ENCODE measurements at regions not wholly inside any gene's neighbourhood (a gene's known extent, or its start where the extent isn't known, plus 50 kb on each side); places are given as distances from the start of the nearest gene placed in this dataset.

DNA sequence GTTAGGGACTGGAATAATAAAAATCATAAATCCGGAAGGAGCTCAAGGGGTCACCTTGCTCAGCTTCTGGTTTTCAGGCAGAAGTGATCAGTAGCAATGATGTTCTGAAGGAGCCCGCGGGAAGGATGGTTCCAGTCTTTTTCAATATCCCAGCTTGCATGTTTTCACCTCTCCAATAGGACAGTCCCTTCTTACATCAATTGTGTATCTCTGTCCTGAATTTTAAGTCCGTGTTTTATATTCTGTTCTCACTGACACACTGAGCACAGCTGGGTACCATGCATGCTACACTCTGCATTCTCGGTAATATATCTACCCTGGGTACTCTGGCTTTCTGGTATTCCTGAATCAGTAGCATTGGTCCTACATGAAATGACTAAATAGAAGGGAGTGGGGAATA, 55.2 kb upstream of the SLC35B4 start (continued):
- no peak for TF ChIP-seq ZBTB49 (CRISPR knock-in tag; IDR thresholded peaks at IDR 0.05; ENCODE audit: borderline replicate concordance)

DNA sequence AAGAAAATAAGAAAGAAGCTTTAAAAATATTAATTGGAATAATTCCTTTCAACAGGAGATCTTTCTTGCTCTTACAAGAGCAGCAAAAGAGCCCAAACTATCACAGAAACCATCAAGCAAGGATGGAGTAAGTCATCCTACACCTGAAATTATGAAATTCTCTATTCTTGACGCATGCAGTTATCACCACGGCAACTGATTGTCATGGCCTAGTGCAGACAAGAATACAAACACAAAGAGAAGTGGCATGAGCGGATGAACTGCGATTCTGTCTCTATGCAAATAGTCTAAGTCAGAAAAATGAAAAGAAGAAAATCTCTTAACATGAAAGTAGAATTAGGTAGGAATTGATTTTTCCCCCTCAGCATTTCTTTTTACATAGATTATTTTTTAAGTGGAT, 54.8 kb upstream of the SLC35B4 start:
- Histone ChIP-seq H3K36me3 (replicated peaks in 1 of 2; ENCODE audit: control insufficient read depth in 1 of 2, insufficient read depth in 2 of 2, low read length in 2 of 2) (no peaks in the 10 kb centered on the region), H2AFZ (ENCODE audit: low read length) (no peak overlapping the region), H3K27ac (ENCODE audit: extremely low read length, insufficient read depth, low read length) (no peak overlapping the region), H4K20me1 (ENCODE audit: insufficient read depth, low read length) (no peaks in the 10 kb centered on the region), H3K9ac (ENCODE audit: insufficient read depth, low read depth, low read length) (no peak overlapping the region), H3K9me3 (ENCODE audit: low read length) (no peaks in the 10 kb centered on the region), H3K27me3 (ENCODE audit: control insufficient read depth in 1 of 2, insufficient read depth in 2 of 2, low read length in 2 of 2) (no peaks in the 10 kb centered on the region; a peak in 1 of 5 replicates), H3K79me2 (ENCODE audit: insufficient read depth, low read length) (no peaks in the 10 kb centered on the region), H3K4me1 (ENCODE audit: insufficient read depth, low read length) (peaks cover 55% of the 10 kb centered on the region), H3K4me2 (ENCODE audit: low read depth, low read length) (no peak overlapping the region), H3K4me3 (replicated peaks in 1 of 3; ENCODE audit: insufficient read depth in 1 of 3, low read depth in 2 of 3, low read length in 3 of 3) (no peak overlapping the region)
- intact Hi-C loops (cut with micrococcal nuclease; ENCODE audit: unreplicated experiment) = no loop called here
- POLR2A ChIA-PET = no interaction called here
- CTCF ChIA-PET (ENCODE audit: low intra/inter-chr PET ratio, low total read pairs) = no interaction called here
- no peak for DNase-seq (ENCODE audit: low spot score)
- no peak for FAIRE-seq
- no peak for ATAC-seq
- WGBS (ENCODE audit: low lambda C conversion rate) = 82% methylated on average over 4 of the region's 4 CpGs
- TF ChIP-seq DR1 (CRISPR knock-in tag; IDR thresholded peaks at IDR 0.05) (no peak), ZNF784 (CRISPR knock-in tag; IDR thresholded peaks at IDR 0.05; ENCODE audit: borderline replicate concordance) (no peak), ZNF263 (CRISPR knock-in tag; IDR thresholded peaks at IDR 0.05) (no peak)
- in situ Hi-C loops (cut with HindIII; ENCODE audit: extremely low pct_ligation_motif_present, low pct_unique_long_range_greater_than_20kb) = no loop called here
- no TSS peak for BruUV-seq (replicated peaks)
